H1 (cell line): ENCODE measurements at regions not wholly inside any gene's neighbourhood (a gene's known extent, or its start where the extent isn't known, plus 50 kb on each side); places are given as distances from the start of the nearest gene placed in this dataset.
A peak's percentile ranks its signal among the peaks of the same experiment; 100 is the strongest.

Experiments
- CTCF ChIA-PET: fragments of 300-600 bp; sonication (Branson Sonifier 250); formaldehyde crosslinking; loops from one replicate; lab custom pipeline; 2021; ENCODE audit not compliant: partially characterized antibody; lab: Charles Lee
- POLR2A ChIA-PET: fragments of 300-600 bp; sonication (Branson Sonifier 250); formaldehyde crosslinking; loops from one replicate; lab custom pipeline; 2021; ENCODE audit warnings: inconsistent platforms; ENCODE audit not compliant: partially characterized antibody; lab: Charles Lee
- DNase-seq, 2 experiments: peaks; one replicate each; pipeline versions ENCODE4 v3.0.0 to v3.0.0-alpha.2; 2010 to 2022; ENCODE audit warnings: low spot score in 2 of 2, low read depth in 1 of 2, mixed read lengths in 1 of 2
- FAIRE-seq: peaks from 2 replicates; lab custom pipeline; 2011; peaks lifted over from hg19 to GRCh38; lab: Jason Lieb, UNC
- H2AFZ ChIP-seq: 2 replicates; pipeline ENCODE4 v1.8.1; 2012; ENCODE audit warnings: low read length, inconsistent platforms
- H2AK5ac ChIP-seq: 2 replicates; pipeline ENCODE4 v1.6.1; 2013; ENCODE audit warnings: low read depth, low read length
- H2BK120ac ChIP-seq: replicated peaks from 2 replicates; pipeline ENCODE3; 2013; ENCODE audit warnings: low read depth, low read length, inconsistent platforms
- H2BK12ac ChIP-seq: 2 replicates; pipeline ENCODE4 v1.6.1; 2013; ENCODE audit warnings: low read depth, low read length
- H2BK15ac ChIP-seq: 2 replicates; pipeline ENCODE4 v1.6.1; 2013; ENCODE audit warnings: low read length
- H2BK20ac ChIP-seq: 2 replicates; pipeline ENCODE4 v1.6.1; 2013; ENCODE audit warnings: low read length
- H2BK5ac ChIP-seq: 2 replicates; pipeline ENCODE4 v1.6.1; 2013; ENCODE audit warnings: low read depth, low read length
- H3K14ac ChIP-seq: 2 replicates; pipeline ENCODE4 v1.6.1; 2013; ENCODE audit warnings: inconsistent platforms; ENCODE audit not compliant: insufficient read length
- H3K18ac ChIP-seq: 2 replicates; pipeline ENCODE4 v1.6.1; 2013; ENCODE audit warnings: low read length; ENCODE audit errors: extremely low read depth
- H3K23ac ChIP-seq: 2 replicates; pipeline ENCODE4 v1.6.1; 2013; ENCODE audit warnings: inconsistent platforms; ENCODE audit not compliant: insufficient read length
- H3K23me2 ChIP-seq: 2 replicates; pipeline ENCODE4 v1.6.1; 2013; ENCODE audit warnings: low read depth, low read length
- H3K27ac ChIP-seq: 2 replicates; pipeline ENCODE4 v1.6.1; 2011; ENCODE audit warnings: low read depth, low read length, inconsistent platforms
- H3K27me3 ChIP-seq, 4 experiments: replicated peaks in 1 of 4; 1 replicate in 1 of 4; 2 replicates in 3 of 4; pipeline versions ENCODE4 v1.6.1 to v1.8.1; 2011 to 2013; ENCODE audit warnings: low read length in 3 of 4, mild to moderate bottlenecking in 3 of 4, inconsistent platforms in 2 of 4, mixed read lengths in 2 of 4, moderate library complexity in 1 of 4; ENCODE audit not compliant: control insufficient read depth in 3 of 4, insufficient read depth in 3 of 4; ENCODE audit errors: extremely low read depth in 1 of 4
- H3K36me3 ChIP-seq, 4 experiments: 2 replicates each; pipeline versions ENCODE4 v1.6.1 to v1.8.1; 2011 to 2013; ENCODE audit warnings: mild to moderate bottlenecking in 4 of 4, low read length in 3 of 4, moderate library complexity in 2 of 4, control low read depth in 1 of 4, inconsistent platforms in 1 of 4; ENCODE audit not compliant: insufficient read depth in 4 of 4, control insufficient read depth in 2 of 4
- H3K4ac ChIP-seq: replicated peaks from 2 replicates; pipeline ENCODE3; 2013; ENCODE audit warnings: low read length, low read depth, mixed read lengths, inconsistent platforms; ENCODE audit not compliant: insufficient read length
- H3K4me1 ChIP-seq, 4 experiments: replicated peaks in 1 of 4; 1 replicate in 1 of 4; 2 replicates in 3 of 4; pipeline versions ENCODE4 v1.6.1 to v1.8.1; 2011 to 2013; ENCODE audit warnings: low read length in 3 of 4, inconsistent platforms in 2 of 4, mixed read lengths in 1 of 4; ENCODE audit not compliant: insufficient read depth in 4 of 4, control insufficient read depth in 3 of 4
- H3K4me2 ChIP-seq, 2 experiments: 2 replicates each; pipeline versions ENCODE4 v1.6.1 to v1.8.1; 2011 to 2013; ENCODE audit warnings: low read depth in 2 of 2, low read length in 2 of 2, control low read depth in 1 of 2, inconsistent platforms in 1 of 2, mild to moderate bottlenecking in 1 of 2; ENCODE audit not compliant: insufficient read depth in 1 of 2
- H3K4me3 ChIP-seq, 4 experiments: fragments of 200-600, 300-600 bp in 1 of 4; sonication (generic), shearing (Covaris generic), sonication (Bioruptor Twin) in 1 of 4; 2 replicates each; pipeline versions ENCODE4 v1.5.1 to v1.8.1; 2011 to 2016; ENCODE audit warnings: low read length in 4 of 4, low read depth in 3 of 4, control low read depth in 2 of 4, inconsistent platforms in 2 of 4, mild to moderate bottlenecking in 2 of 4, mixed read lengths in 1 of 4, moderate library complexity in 1 of 4; ENCODE audit not compliant: insufficient read depth in 2 of 4; ENCODE audit errors: extremely low read depth in 1 of 4
- H3K56ac ChIP-seq: replicated peaks from 2 replicates; pipeline ENCODE3; 2013; ENCODE audit warnings: low read depth, mild to moderate bottlenecking, mixed read lengths, low read length, inconsistent platforms; ENCODE audit not compliant: insufficient read length
- H3K79me1 ChIP-seq: 2 replicates; pipeline ENCODE4 v1.6.1; 2013; ENCODE audit warnings: low read depth, low read length, control low read depth
- H3K79me2 ChIP-seq, 2 experiments: 2 replicates each; pipeline versions ENCODE4 v1.6.1 to v1.8.1; 2012 to 2013; ENCODE audit warnings: low read length in 2 of 2, mild to moderate bottlenecking in 2 of 2, inconsistent platforms in 1 of 2; ENCODE audit not compliant: insufficient read depth in 2 of 2, control insufficient read depth in 1 of 2
- H3K9ac ChIP-seq, 4 experiments: replicated peaks in 1 of 4; 1 replicate in 1 of 4; 2 replicates in 3 of 4; pipeline versions ENCODE4 v1.6.1 to v1.8.1; 2011 to 2013; ENCODE audit warnings: low read depth in 3 of 4, low read length in 3 of 4, control low read depth in 2 of 4, mild to moderate bottlenecking in 2 of 4, moderate library complexity in 2 of 4, inconsistent platforms in 1 of 4; ENCODE audit errors: extremely low read depth in 1 of 4
- H3K9me3 ChIP-seq, 2 experiments: 2 replicates each; pipeline versions ENCODE4 v1.6.1 to v1.8.1; 2012 to 2013; ENCODE audit warnings: mild to moderate bottlenecking in 2 of 2, moderate library complexity in 2 of 2, control low read depth in 1 of 2, inconsistent platforms in 1 of 2, low read depth in 1 of 2, low read length in 1 of 2, mixed read lengths in 1 of 2; ENCODE audit not compliant: insufficient read depth in 2 of 2
- H4K20me1 ChIP-seq, 2 experiments: replicated peaks in 1 of 2; 2 replicates each; pipeline versions ENCODE3 to v1.8.1; 2011 to 2013; ENCODE audit warnings: inconsistent platforms in 2 of 2, low read length in 2 of 2, mild to moderate bottlenecking in 1 of 2; ENCODE audit not compliant: insufficient read depth in 2 of 2, control insufficient read depth in 1 of 2
- H4K5ac ChIP-seq: 2 replicates; pipeline ENCODE4 v1.6.1; 2013; ENCODE audit warnings: low read length, low read depth, mixed read lengths, inconsistent platforms; ENCODE audit not compliant: insufficient read length
- H4K8ac ChIP-seq: 2 replicates; pipeline ENCODE4 v1.8.0; 2013; ENCODE audit warnings: mild to moderate bottlenecking, moderate library complexity, low read length, inconsistent platforms; ENCODE audit not compliant: insufficient read depth; ENCODE audit errors: extremely low read depth
- H4K91ac ChIP-seq: replicated peaks from 2 replicates; pipeline ENCODE3; 2013; ENCODE audit warnings: low read length, mixed read lengths, inconsistent platforms; ENCODE audit not compliant: insufficient read length
- HDAC6 ChIP-seq: IDR thresholded peaks from one replicate; pipeline ENCODE4 v1.7.1; 2012; ENCODE audit warnings: low read depth, mild to moderate bottlenecking, inconsistent platforms, low read length, moderate library complexity
- JUN ChIP-seq: IDR thresholded peaks from 2 replicates; pipeline ENCODE4 v1.6.1; 2011; ENCODE audit warnings: low read depth, mild to moderate bottlenecking, improper control_type of control experiment, low read length
- MAFK ChIP-seq: IDR thresholded peaks from 2 replicates; pipeline ENCODE4 v1.6.1; 2012; ENCODE audit warnings: low read depth, mild to moderate bottlenecking, improper control_type of control experiment, low read length
- RNF2 ChIP-seq: fragments of 200-900, 300-1000 bp; sonication (generic); IDR thresholded peaks from 2 replicates; pipeline ENCODE4 v1.7.1; 2016; ENCODE audit warnings: borderline replicate concordance, low read depth, mild to moderate bottlenecking, antibody characterized with exemption, low read length; ENCODE audit not compliant: poor library complexity, severe bottlenecking; ENCODE audit errors: missing control alignments
- RXRA ChIP-seq: IDR thresholded peaks from 2 replicates; pipeline ENCODE4 v1.6.1; 2011; ENCODE audit warnings: low read depth, mild to moderate bottlenecking, low read length, moderate library complexity; ENCODE audit not compliant: insufficient read depth
- TAF7 ChIP-seq: optimal IDR thresholded peaks from 2 replicates; pipeline ENCODE3; 2011; ENCODE audit warnings: low read depth, mild to moderate bottlenecking, inconsistent platforms, low read length, moderate library complexity, borderline replicate concordance
- TBP ChIP-seq: IDR thresholded peaks from 2 replicates; pipeline ENCODE4 v1.6.1; 2011; ENCODE audit warnings: low read depth, low read length, improper control_type of control experiment
- WGBS, 2 experiments: shearing (Covaris generic) in 1 of 2; methylation state at CpG; one replicate each; pipeline versions ENCODE4 v1.1.6 to v1.1.7; 2013 to 2015; ENCODE audit warnings: low lambda C conversion rate in 2 of 2, mixed read lengths in 2 of 2, inconsistent platforms in 1 of 2, low coverage in 1 of 2, missing lambda C conversion rate in 1 of 2; ENCODE audit not compliant: insufficient replicate concordance in 2 of 2, insufficient coverage in 1 of 2, insufficient read length in 1 of 2; ENCODE audit errors: extremely low coverage in 1 of 2, missing lambda C conversion rate in 1 of 2; 5-methylcytosine and 5-hydroxymethylcytosine counted together
- TF ChIP-seq, protein P1 (sequence below): IDR thresholded peaks from 2 replicates; pipeline ENCODE4 v1.6.1; 2012; ENCODE audit warnings: inconsistent platforms
- TF ChIP-seq, protein P2 (sequence below): IDR thresholded peaks from 2 replicates; pipeline ENCODE4 v1.6.1; 2011; ENCODE audit warnings: low read depth, mild to moderate bottlenecking, low read length; ENCODE audit not compliant: insufficient read depth
- TF ChIP-seq, protein P3 (sequence below): IDR thresholded peaks from 2 replicates; pipeline ENCODE4 v1.6.1; 2012; ENCODE audit warnings: inconsistent platforms

GRCh38 chr10:78451592-78451991 is 417.9 kb downstream of the RPS24 start:
- Histone ChIP-seq H3K23me2 (no peaks in the 10 kb centered on the region), H3K27me3 (no peaks in the 10 kb centered on the region), H3K79me1 (no peaks in the 10 kb centered on the region), H3K14ac (no peak overlapping the region), H3K36me3 (no peaks in the 10 kb centered on the region), H4K20me1 (no peaks in the 10 kb centered on the region), H3K4me2 (no peak overlapping the region), H2BK15ac (peak overlapping the region; percentile 65; the same call in 1 of the 2 replicates), H2BK5ac (no peak overlapping the region; the same call in 1 of the 2 replicates), H3K9me3 (no peaks in the 10 kb centered on the region), H2AK5ac (no peak overlapping the region), H2BK20ac (no peak overlapping the region), H3K4me3 (no peak overlapping the region), H4K91ac (no peak overlapping the region), H3K79me2 (no peaks in the 10 kb centered on the region), H3K27ac (no peak overlapping the region), H2AFZ (no peak overlapping the region), H4K5ac (no peak overlapping the region), H3K4me1 (no peaks in the 10 kb centered on the region; a peak in 1 of 7 replicates), H3K23ac (no peak overlapping the region), H2BK120ac (no peak overlapping the region), H3K18ac (no peak overlapping the region), H2BK12ac (no peak overlapping the region), H4K8ac (no peak overlapping the region), H3K4ac (no peak overlapping the region), H3K9ac (no peak overlapping the region), H3K56ac (no peak overlapping the region)
- ChIA-PET POLR2A (no interaction called here), CTCF (interaction anchor here (1.2 kb wide), 1 partner anchor 18 kb away, joined by 3 read pairs; no protein-coding TSS in a partner anchor)
- FAIRE-seq, result no peak
- TF ChIP-seq, protein P1, sequence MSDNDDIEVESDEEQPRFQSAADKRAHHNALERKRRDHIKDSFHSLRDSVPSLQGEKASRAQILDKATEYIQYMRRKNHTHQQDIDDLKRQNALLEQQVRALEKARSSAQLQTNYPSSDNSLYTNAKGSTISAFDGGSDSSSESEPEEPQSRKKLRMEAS, result no peak
- TF ChIP-seq, protein P2, sequence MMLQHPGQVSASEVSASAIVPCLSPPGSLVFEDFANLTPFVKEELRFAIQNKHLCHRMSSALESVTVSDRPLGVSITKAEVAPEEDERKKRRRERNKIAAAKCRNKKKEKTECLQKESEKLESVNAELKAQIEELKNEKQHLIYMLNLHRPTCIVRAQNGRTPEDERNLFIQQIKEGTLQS, result no peak
- TF ChIP-seq MAFK (no peak), RXRA (no peak), TBP (no peak), TAF7 (no peak), HDAC6 (no peak), RNF2 (no peak), JUN (no peak)
- TF ChIP-seq, protein P3, sequence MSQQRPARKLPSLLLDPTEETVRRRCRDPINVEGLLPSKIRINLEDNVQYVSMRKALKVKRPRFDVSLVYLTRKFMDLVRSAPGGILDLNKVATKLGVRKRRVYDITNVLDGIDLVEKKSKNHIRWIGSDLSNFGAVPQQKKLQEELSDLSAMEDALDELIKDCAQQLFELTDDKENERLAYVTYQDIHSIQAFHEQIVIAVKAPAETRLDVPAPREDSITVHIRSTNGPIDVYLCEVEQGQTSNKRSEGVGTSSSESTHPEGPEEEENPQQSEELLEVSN, result no peak
- WGBS, 2 experiments, result 84% methylated on average over 10 of the region's 10 CpGs; no CpG with 5 or more reads in 1 of the 2 experiments
- no peak for DNase-seq
